KMS-11 (cell line): ENCODE measurements at regions not wholly inside any gene's neighbourhood (a gene's known extent, or its start where the extent isn't known, plus 50 kb on each side); places are given as distances from the start of the nearest gene placed in this dataset.

Experiments used
- H2AFZ ChIP-seq: fragments of 200-600 bp; sonication (generic); 2 replicates; pipeline ENCODE4 v1.6.1; 2016; ENCODE audit warnings: antibody characterized with exemption, mixed run types, low read depth
- H3K27ac ChIP-seq: fragments of 200-600 bp; sonication (generic); 2 replicates; pipeline ENCODE4 v1.6.1; 2016; ENCODE audit warnings: mild to moderate bottlenecking, mixed run types
- H3K27me3 ChIP-seq: fragments of 200-600 bp; sonication (generic); 2 replicates; pipeline ENCODE4 v1.6.1; 2017; ENCODE audit warnings: mild to moderate bottlenecking, low read depth, mixed run types, moderate library complexity; ENCODE audit not compliant: insufficient read depth
- H3K36me3 ChIP-seq: fragments of 200-600 bp; sonication (generic); 2 replicates; pipeline ENCODE4 v1.6.1; 2017; ENCODE audit warnings: mild to moderate bottlenecking, mixed run types; ENCODE audit not compliant: insufficient read depth
- H3K4me1 ChIP-seq: fragments of 200-600 bp; sonication (generic); 2 replicates; pipeline ENCODE4 v1.6.1; 2016; ENCODE audit warnings: mild to moderate bottlenecking, low read depth, mixed run types; ENCODE audit not compliant: poor library complexity, severe bottlenecking
- H3K4me2 ChIP-seq: fragments of 200-600 bp; sonication (generic); 2 replicates; pipeline ENCODE4 v1.7.0; 2016; ENCODE audit warnings: mild to moderate bottlenecking, mixed run types
- H3K4me3 ChIP-seq: fragments of 200-600 bp; sonication (generic); IDR thresholded peaks from 2 replicates; pipeline ENCODE4 v1.6.1; 2017; ENCODE audit warnings: low read depth, low read length, mixed read lengths; ENCODE audit not compliant: insufficient read depth
- H3K79me2 ChIP-seq: fragments of 200-600 bp; sonication (generic); 2 replicates; pipeline ENCODE4 v1.6.1; 2016; ENCODE audit warnings: low read depth, mixed run types; ENCODE audit not compliant: insufficient read depth
- H3K9ac ChIP-seq: fragments of 200-600 bp; sonication (generic); 2 replicates; pipeline ENCODE4 v1.6.1; 2016; ENCODE audit warnings: mild to moderate bottlenecking, mixed run types
- H4K20me1 ChIP-seq: fragments of 200-600 bp; sonication (generic); 2 replicates; pipeline ENCODE4 v1.6.1; 2016; ENCODE audit warnings: mild to moderate bottlenecking, mixed run types; ENCODE audit not compliant: insufficient read depth
- CTCF ChIP-seq: fragments of 200-600 bp; sonication (generic); conservative IDR thresholded peaks from 2 replicates; pipeline ENCODE4 v1.6.1; 2017; ENCODE audit warnings: low read depth, mild to moderate bottlenecking, antibody characterized with exemption, low read length, moderate library complexity, mixed read lengths

- H3K9ac ChIP-seq: no peak overlapping the region
- TF ChIP-seq CTCF: no peak
- H2AFZ ChIP-seq: no peak overlapping the region
- H3K4me1 ChIP-seq: no peaks in the 10 kb centered on the region
- H3K36me3 ChIP-seq: no peaks in the 10 kb centered on the region
- no peaks in the 10 kb centered on the region for H3K79me2 ChIP-seq
- no peaks in the 10 kb centered on the region for H4K20me1 ChIP-seq
- no peaks in the 10 kb centered on the region for H3K27me3 ChIP-seq
- H3K4me3 ChIP-seq: no peak overlapping the region
- no peak overlapping the region for H3K4me2 ChIP-seq
- no peak overlapping the region for H3K27ac ChIP-seq
Measured at GRCh38 chr11:80837051-80837450, 1396.2 kb upstream of the TENM4 start.

GRCh38 chr11:80831374-80831773 lies 1390.5 kb upstream of the TENM4 start:
- H2AFZ ChIP-seq: no peak overlapping the region
- no peaks in the 10 kb centered on the region for H3K27me3 ChIP-seq
- H3K27ac ChIP-seq: no peak overlapping the region
- H3K4me1 ChIP-seq: no peaks in the 10 kb centered on the region
- no peak overlapping the region for H3K9ac ChIP-seq
- no peaks in the 10 kb centered on the region for H3K79me2 ChIP-seq
- H3K4me3 ChIP-seq: no peak overlapping the region
- no peaks in the 10 kb centered on the region for H4K20me1 ChIP-seq
- no peak overlapping the region for H3K4me2 ChIP-seq
- TF ChIP-seq CTCF: no peak
- H3K36me3 ChIP-seq: no peaks in the 10 kb centered on the region

- Histone ChIP-seq H3K27me3 (no peaks in the 10 kb centered on the region), H3K4me3 (no peak overlapping the region), H3K27ac (no peak overlapping the region), H3K4me2 (no peak overlapping the region), H3K79me2 (no peaks in the 10 kb centered on the region), H2AFZ (no peak overlapping the region), H3K4me1 (no peaks in the 10 kb centered on the region), H4K20me1 (no peaks in the 10 kb centered on the region), H3K36me3 (no peaks in the 10 kb centered on the region), H3K9ac (no peak overlapping the region)
- TF ChIP-seq CTCF: no peak
Measured at GRCh38 chr11:80827781-80828180, 1387.0 kb upstream of the TENM4 start.

- Histone ChIP-seq H4K20me1 (no peaks in the 10 kb centered on the region), H3K4me3 (no peak overlapping the region), H3K27ac (no peak overlapping the region), H3K9ac (no peak overlapping the region), H3K4me2 (no peak overlapping the region), H2AFZ (no peak overlapping the region), H3K79me2 (no peaks in the 10 kb centered on the region), H3K4me1 (no peaks in the 10 kb centered on the region), H3K36me3 (no peaks in the 10 kb centered on the region), H3K27me3 (no peaks in the 10 kb centered on the region)
- TF ChIP-seq CTCF: no peak
Measured at GRCh38 chr11:80826808-80827207, 1386.0 kb upstream of the TENM4 start.

- H4K20me1 ChIP-seq: no peaks in the 10 kb centered on the region
- H3K9ac ChIP-seq: no peak overlapping the region
- no peak overlapping the region for H3K27ac ChIP-seq
- H3K27me3 ChIP-seq: no peaks in the 10 kb centered on the region
- H3K4me3 ChIP-seq: no peak overlapping the region
- H3K79me2 ChIP-seq: no peaks in the 10 kb centered on the region
- no peaks in the 10 kb centered on the region for H3K36me3 ChIP-seq
- no peak for TF ChIP-seq CTCF
- no peaks in the 10 kb centered on the region for H3K4me1 ChIP-seq
- H2AFZ ChIP-seq: no peak overlapping the region
- H3K4me2 ChIP-seq: no peak overlapping the region
Measured at GRCh38 chr11:80822308-80822707, 1381.5 kb upstream of the TENM4 start.
